ENCODE measurements at regions not wholly inside any gene's neighbourhood (a gene's known extent, or its start where the extent isn't known, plus 50 kb on each side); places are given as distances from the start of the nearest gene placed in this dataset.

GRCh38 chr2:120561379-120562035 lies 174.2 kb upstream of the GLI2 start:
- Histone ChIP-seq H3K4me1 (replicated peaks in 1 of 2) (peaks cover 0 to 8% of the 10 kb centered on the region in 2 donors), H3K27ac (no peak overlapping the region), H3K4me3 (no peak overlapping the region), H3K9me3 (replicated peaks in 1 of 3) (no peaks in the 10 kb centered on the region), H3K27me3 (no peaks in the 10 kb centered on the region), H3K36me3 (replicated peaks in 1 of 2) (no peaks in the 10 kb centered on the region)
- no peak for DNase-seq
- WGBS, 4 donors, result 77 to 85% (median 84%) methylated on average over 6 to 11 of the region's 11 CpGs
- TF ChIP-seq CTCF (IDR thresholded peaks at IDR 0.05) (no peak), POLR2A (IDR thresholded peaks at IDR 0.05) (no peak)
- intact Hi-C loops (cut with DNase I), result no loop called here

- no peak for DNase-seq
- Histone ChIP-seq H3K4me1 (replicated peaks in 1 of 2) (peaks cover 0 to 8% of the 10 kb centered on the region in 2 donors), H3K9me3 (replicated peaks in 1 of 3) (no peaks in the 10 kb centered on the region), H3K36me3 (replicated peaks in 1 of 2) (no peaks in the 10 kb centered on the region), H3K4me3 (no peak overlapping the region), H3K27ac (no peak overlapping the region), H3K27me3 (no peaks in the 10 kb centered on the region)
- 89 to 94% (median 90%) methylated on average over 10 to 18 of the region's 18 CpGs for WGBS, 4 donors
- intact Hi-C loops (cut with DNase I), result no loop called here
- TF ChIP-seq POLR2A (IDR thresholded peaks at IDR 0.05) (no peak), CTCF (IDR thresholded peaks at IDR 0.05) (no peak)
Measured at GRCh38 chr2:120562218-120563005, 173.3 kb upstream of the GLI2 start.

GRCh38 chr2:120563616-120564015 lies 172.1 kb upstream of the GLI2 start:
- H3K4me1 ChIP-seq (replicated peaks in 1 of 2), result peaks cover 0 to 8% of the 10 kb centered on the region in 2 donors
- WGBS, 4 donors, result 81 to 92% (median 90%) methylated on average over 2 of the region's 2 CpGs
- H3K9me3 ChIP-seq (replicated peaks in 1 of 3), result no peaks in the 10 kb centered on the region
- no peak overlapping the region for H3K4me3 ChIP-seq
- intact Hi-C loops (cut with DNase I), result no loop called here
- H3K27ac ChIP-seq, result no peak overlapping the region
- no peak for DNase-seq
- no peaks in the 10 kb centered on the region for H3K27me3 ChIP-seq
- TF ChIP-seq CTCF (IDR thresholded peaks at IDR 0.05) (no peak), POLR2A (IDR thresholded peaks at IDR 0.05) (no peak)
- H3K36me3 ChIP-seq (replicated peaks in 1 of 2), result no peaks in the 10 kb centered on the region

- no peak for DNase-seq
- intact Hi-C loops (cut with DNase I), result no loop called here
- Histone ChIP-seq H3K36me3 (replicated peaks in 1 of 2) (no peaks in the 10 kb centered on the region), H3K27me3 (no peaks in the 10 kb centered on the region), H3K4me3 (no peak overlapping the region), H3K27ac (no peak overlapping the region), H3K4me1 (replicated peaks in 1 of 2) (peaks cover 0 to 8% of the 10 kb centered on the region in 2 donors), H3K9me3 (replicated peaks in 1 of 3) (no peaks in the 10 kb centered on the region)
- TF ChIP-seq POLR2A (IDR thresholded peaks at IDR 0.05) (no peak), CTCF (IDR thresholded peaks at IDR 0.05) (no peak)
- 73 to 84% (median 79%) methylated on average over 23 of the region's 23 CpGs for WGBS, 4 donors
Measured at GRCh38 chr2:120564213-120565094, 171.2 kb upstream of the GLI2 start.
